Lung (tissue), 11 donors: ENCODE measurements at regions not wholly inside any gene's neighbourhood (a gene's known extent, or its start where the extent isn't known, plus 50 kb on each side); places are given as distances from the start of the nearest gene placed in this dataset.
A peak's percentile ranks its signal among the peaks of the same experiment; 100 is the strongest.

ENCODE experiments used
- ATAC-seq: fragments of 200-7000 bp; cut with Tn5 transposase; one replicate; pipeline ENCODE4 v1.9.1; 2020; ENCODE audit warnings: moderate number of reproducible peaks; ENCODE audit not compliant: insufficient read depth, low FRiP score
- DNase-seq, 3 donors: peaks; one replicate each; pipeline ENCODE4 v3.0.0-alpha.2; 2013 to 2017
- H3K27ac ChIP-seq, 2 donors: one replicate each; pipeline ENCODE4 v1.5.1; 2013; ENCODE audit warnings: mild to moderate bottlenecking in 2 of 2, moderate library complexity in 2 of 2, control low read depth in 1 of 2, inconsistent platforms in 1 of 2, low read depth in 1 of 2, low read length in 1 of 2
- H3K27me3 ChIP-seq, 3 donors: one replicate each; pipeline ENCODE4 v1.5.1; 2013; ENCODE audit warnings: low read length in 2 of 3; ENCODE audit not compliant: control insufficient read depth in 3 of 3, insufficient read depth in 3 of 3
- H3K36me3 ChIP-seq, 4 donors: one replicate each; pipeline ENCODE4 v1.5.1; 2013; ENCODE audit warnings: low read length in 4 of 4, mild to moderate bottlenecking in 1 of 4, moderate library complexity in 1 of 4; ENCODE audit not compliant: control insufficient read depth in 4 of 4, insufficient read depth in 4 of 4
- H3K4me1 ChIP-seq, 5 donors: one replicate each; pipeline ENCODE4 v1.5.1; 2013; ENCODE audit warnings: low read length in 5 of 5, mild to moderate bottlenecking in 2 of 5, moderate library complexity in 1 of 5; ENCODE audit not compliant: control insufficient read depth in 5 of 5, insufficient read depth in 5 of 5
- H3K4me3 ChIP-seq: one replicate; pipeline ENCODE4 v1.5.1; 2013; ENCODE audit warnings: mild to moderate bottlenecking, control low read depth, moderate library complexity
- H3K9ac ChIP-seq, 2 donors: one replicate each; pipeline ENCODE4 v1.5.1; 2013; ENCODE audit warnings: low read length in 2 of 2, control low read depth in 1 of 2; ENCODE audit not compliant: insufficient read depth in 1 of 2
- H3K9me3 ChIP-seq, 4 donors: one replicate each; pipeline ENCODE4 v1.5.1; 2013; ENCODE audit warnings: low read length in 3 of 4, mild to moderate bottlenecking in 1 of 4, moderate library complexity in 1 of 4; ENCODE audit not compliant: control insufficient read depth in 4 of 4, insufficient read depth in 3 of 4
- CTCF ChIP-seq: IDR thresholded peaks from 2 replicates; pipeline ENCODE4 v1.5.1; 2012; ENCODE audit warnings: mild to moderate bottlenecking; ENCODE audit errors: control extremely low read depth, extremely low read depth
- WGBS, 2 donors: extraction: QIAGEN DNeasy Blood & Tissue Kit; methylation state at CpG; one replicate each; pipeline ENCODE4 v1.1.7; 2013; 5-methylcytosine and 5-hydroxymethylcytosine counted together
- donor health status: control.
- donor health status: control.
- donor health status: Bipolar disorder and iron deficiency.
- donor health status: healthy.
- donor health status: DM: yes; HTN: yes; CAD: no.

DNA sequence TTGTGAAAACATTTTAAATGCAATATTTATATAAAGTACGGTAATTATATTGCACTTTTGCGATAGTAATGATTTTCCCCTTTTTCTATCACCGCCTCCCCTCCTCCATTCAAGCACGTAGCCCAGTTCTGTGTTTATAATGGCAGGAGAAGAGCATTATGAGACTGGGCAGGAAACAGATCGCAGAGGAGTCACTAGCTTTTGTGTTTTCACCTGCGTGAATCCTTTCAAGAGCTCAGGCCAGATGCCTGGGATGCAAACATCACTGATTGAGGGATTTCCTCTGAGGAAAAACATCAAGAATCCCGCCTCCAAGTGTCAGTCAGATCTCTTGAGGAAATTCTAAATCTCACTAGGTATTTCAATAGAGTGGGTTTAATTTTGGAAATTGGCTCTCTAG, 178.4 kb upstream of the FN1 start:
- no peak for DNase-seq
- Histone ChIP-seq H3K27me3 (no peaks in the 10 kb centered on the region), H3K9ac (no peak overlapping the region), H3K9me3 (peaks cover 0 to 5% (median under 1%) of the 10 kb centered on the region in 4 donors), H3K4me1 (peaks cover 0 to 34% (median 9%) of the 10 kb centered on the region in 5 donors), H3K36me3 (no peaks in the 10 kb centered on the region), H3K4me3 (no peak overlapping the region), H3K27ac (no peak overlapping the region)
- no peak for ATAC-seq
- no peak for TF ChIP-seq CTCF
- 86 to 92% methylated on average over 7 of the region's 7 CpGs for WGBS, 2 donors

DNA sequence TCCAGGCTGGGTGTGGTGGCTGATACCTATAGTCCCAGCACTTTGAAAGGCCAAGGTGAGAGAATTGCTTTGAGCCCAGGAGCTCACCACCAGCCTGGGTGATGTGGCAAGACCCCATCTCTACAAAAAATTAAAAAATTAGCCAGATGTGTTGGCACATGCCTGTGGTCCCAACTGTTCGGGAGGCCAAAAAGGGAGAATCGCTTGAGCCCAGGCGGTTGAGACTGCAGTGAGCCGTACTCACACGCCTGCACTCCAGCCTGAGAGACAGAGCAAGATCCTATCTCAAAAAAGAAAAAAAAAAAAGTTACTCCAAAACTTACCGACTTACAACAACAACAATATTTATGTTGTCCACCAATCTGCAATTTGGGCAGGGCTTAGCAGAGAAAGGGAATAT, 178.0 kb upstream of the FN1 start:
- no peak for TF ChIP-seq CTCF
- Histone ChIP-seq H3K4me3 (no peak overlapping the region), H3K9me3 (peaks cover 0 to 5% (median under 1%) of the 10 kb centered on the region in 4 donors), H3K27ac (no peak overlapping the region), H3K36me3 (no peaks in the 10 kb centered on the region), H3K9ac (no peak overlapping the region), H3K27me3 (no peaks in the 10 kb centered on the region), H3K4me1 (peaks cover 0 to 30% (median 7%) of the 10 kb centered on the region in 5 donors)
- WGBS, 2 donors, result 92 to 93% methylated on average over 6 of the region's 6 CpGs
- ATAC-seq (no peak), DNase-seq (peak; percentile 33 to 57 (median 53))

- ATAC-seq (no peak), DNase-seq (peak; percentile 81 to 88 (median 88))
- Histone ChIP-seq H3K4me3 (no peak overlapping the region), H3K4me1 (peaks cover 0 to 25% (median 5%) of the 10 kb centered on the region in 5 donors), H3K36me3 (no peaks in the 10 kb centered on the region), H3K9me3 (peaks cover 0 to 5% (median under 1%) of the 10 kb centered on the region in 4 donors), H3K27me3 (no peaks in the 10 kb centered on the region), H3K9ac (no peak overlapping the region), H3K27ac (no peak overlapping the region)
- 68 to 72% methylated on average over 8 of the region's 8 CpGs for WGBS, 2 donors
- no peak for TF ChIP-seq CTCF
These were observed 177.4 kb upstream of the FN1 start for GRCh38 chr2:215613280-215613679.

- H3K9me3 ChIP-seq, result peaks cover 0 to 5% (median under 1%) of the 10 kb centered on the region in 4 donors
- H3K4me3 ChIP-seq, result no peak overlapping the region
- ATAC-seq (no peak), DNase-seq (peak in 2 of 3 donors; percentile 59 to 68)
- H3K4me1 ChIP-seq, result peaks cover 0 to 23% (median 5%) of the 10 kb centered on the region in 5 donors
- H3K36me3 ChIP-seq, result no peaks in the 10 kb centered on the region
- H3K27me3 ChIP-seq, result no peaks in the 10 kb centered on the region
- WGBS, 2 donors, result 79 to 81% methylated on average over 2 of the region's 2 CpGs
- H3K9ac ChIP-seq, result no peak overlapping the region
- no peak for TF ChIP-seq CTCF
- H3K27ac ChIP-seq, result no peak overlapping the region
These were observed 176.9 kb upstream of the FN1 start for GRCh38 chr2:215612786-215613185.
